ENCODE measurements at regions not wholly inside any gene's neighbourhood (a gene's known extent, or its start where the extent isn't known, plus 50 kb on each side); places are given as distances from the start of the nearest gene placed in this dataset.

DNA sequence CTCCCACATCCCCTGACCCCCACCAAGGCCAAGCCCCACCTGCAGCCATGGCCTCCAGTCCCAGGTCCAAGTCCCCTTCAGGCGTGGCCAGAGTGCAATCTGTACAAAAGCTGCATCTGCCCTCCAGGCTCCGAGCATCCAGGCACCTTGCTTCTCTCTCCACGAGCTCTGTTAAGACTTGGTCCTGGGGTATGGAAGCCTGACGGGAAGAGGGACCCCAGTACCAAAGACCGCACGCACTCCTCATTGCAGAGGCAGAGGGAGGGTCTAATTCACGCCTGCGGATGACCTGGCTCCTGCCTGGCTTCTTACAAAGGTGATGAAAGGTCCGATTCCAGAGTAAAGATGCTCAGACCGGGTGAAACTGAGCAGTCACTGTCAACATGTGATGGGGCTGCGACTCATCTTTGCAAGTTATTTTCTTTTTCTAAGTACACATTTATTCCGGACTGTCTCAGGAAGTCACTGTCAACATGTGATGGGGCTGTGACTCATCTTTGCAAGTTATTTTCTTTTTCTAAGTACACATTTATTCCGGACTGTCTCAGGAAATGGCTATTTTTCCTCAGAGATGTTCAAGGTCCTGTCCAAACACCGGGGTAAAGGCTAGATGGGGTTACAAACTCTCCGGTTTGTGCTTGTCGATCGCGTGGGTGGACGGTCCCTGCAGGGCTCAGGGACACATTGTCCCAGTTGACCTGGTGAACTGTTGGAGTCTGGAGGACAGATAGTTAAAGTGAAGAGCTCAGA, 252.0 kb upstream of the IRX4 start:
- H3K27ac ChIP-seq: no peak overlapping the region
- TF ChIP-seq ZFX (IDR thresholded peaks at IDR 0.05; ENCODE audit: borderline replicate concordance): no peak
- TF ChIP-seq, protein P1, sequence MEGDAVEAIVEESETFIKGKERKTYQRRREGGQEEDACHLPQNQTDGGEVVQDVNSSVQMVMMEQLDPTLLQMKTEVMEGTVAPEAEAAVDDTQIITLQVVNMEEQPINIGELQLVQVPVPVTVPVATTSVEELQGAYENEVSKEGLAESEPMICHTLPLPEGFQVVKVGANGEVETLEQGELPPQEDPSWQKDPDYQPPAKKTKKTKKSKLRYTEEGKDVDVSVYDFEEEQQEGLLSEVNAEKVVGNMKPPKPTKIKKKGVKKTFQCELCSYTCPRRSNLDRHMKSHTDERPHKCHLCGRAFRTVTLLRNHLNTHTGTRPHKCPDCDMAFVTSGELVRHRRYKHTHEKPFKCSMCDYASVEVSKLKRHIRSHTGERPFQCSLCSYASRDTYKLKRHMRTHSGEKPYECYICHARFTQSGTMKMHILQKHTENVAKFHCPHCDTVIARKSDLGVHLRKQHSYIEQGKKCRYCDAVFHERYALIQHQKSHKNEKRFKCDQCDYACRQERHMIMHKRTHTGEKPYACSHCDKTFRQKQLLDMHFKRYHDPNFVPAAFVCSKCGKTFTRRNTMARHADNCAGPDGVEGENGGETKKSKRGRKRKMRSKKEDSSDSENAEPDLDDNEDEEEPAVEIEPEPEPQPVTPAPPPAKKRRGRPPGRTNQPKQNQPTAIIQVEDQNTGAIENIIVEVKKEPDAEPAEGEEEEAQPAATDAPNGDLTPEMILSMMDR (IDR thresholded peaks at IDR 0.05): no peak

DNA sequence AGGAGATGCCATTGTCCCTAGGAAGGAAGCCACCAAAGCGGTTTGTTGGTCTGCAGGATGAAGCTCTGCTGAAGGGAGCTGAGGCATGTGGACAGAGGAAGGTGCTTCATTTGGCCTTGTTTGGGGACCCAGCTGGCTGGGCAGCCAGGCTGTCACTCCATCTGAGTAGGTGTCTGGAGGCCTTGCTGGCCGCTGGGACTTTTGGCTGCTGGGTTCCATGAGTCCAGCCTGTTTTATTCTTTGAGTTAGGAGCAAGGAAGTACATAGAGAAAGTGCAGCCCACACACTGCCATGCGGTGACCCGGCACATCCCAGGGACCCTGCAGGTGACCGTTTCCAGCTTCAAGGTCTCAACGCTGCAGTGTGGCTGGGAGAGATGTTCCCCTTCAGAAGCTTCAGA, 251.2 kb upstream of the IRX4 start:
- no peak overlapping the region for H3K27ac ChIP-seq
- no peak for TF ChIP-seq ZFX (IDR thresholded peaks at IDR 0.05; ENCODE audit: borderline replicate concordance)
- TF ChIP-seq, protein P1 (IDR thresholded peaks at IDR 0.05): no peak

DNA sequence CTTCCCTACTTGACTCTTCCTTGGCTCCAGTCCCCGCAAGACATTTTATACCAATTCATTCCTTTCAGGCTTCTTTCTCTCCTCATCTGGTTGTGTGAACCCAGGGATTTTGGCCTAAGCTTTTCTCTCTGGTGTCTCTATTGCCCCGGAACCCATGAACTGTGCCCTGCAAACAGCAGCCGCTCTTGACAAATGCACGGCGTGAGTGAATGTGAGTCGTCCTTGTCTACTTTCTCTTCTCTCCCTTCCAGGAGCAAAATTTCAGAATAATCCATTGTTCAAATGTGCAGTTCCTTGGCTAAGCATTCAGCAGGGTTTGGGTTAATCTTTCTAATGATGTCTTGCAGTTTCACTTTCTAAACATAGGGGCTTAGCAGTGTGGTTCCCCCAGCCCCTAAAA, 250.4 kb upstream of the IRX4 start:
- H3K27ac ChIP-seq: no peak overlapping the region
- no peak for TF ChIP-seq ZFX (IDR thresholded peaks at IDR 0.05; ENCODE audit: borderline replicate concordance)
- TF ChIP-seq, protein P1 (IDR thresholded peaks at IDR 0.05): no peak

DNA sequence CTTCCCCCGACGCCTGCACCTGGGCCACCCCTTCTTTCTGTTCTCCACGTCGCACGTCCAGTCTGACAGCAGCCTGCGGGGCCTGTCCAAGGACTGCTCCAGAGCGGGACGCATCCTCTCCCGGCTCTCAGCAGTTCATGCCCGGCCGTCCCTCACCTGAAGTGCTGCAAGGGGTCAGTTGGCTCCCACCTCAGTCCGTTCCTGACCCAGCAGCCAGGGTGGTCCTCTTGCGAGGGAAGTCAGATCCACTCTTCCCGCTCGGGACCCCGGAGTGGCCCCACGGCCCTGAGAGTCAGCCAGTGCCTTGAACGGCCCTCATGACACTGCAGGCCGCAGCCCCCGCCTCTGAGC, 249.7 kb upstream of the IRX4 start:
- TF ChIP-seq, protein P1 (IDR thresholded peaks at IDR 0.05): no peak
- no peak for TF ChIP-seq ZFX (IDR thresholded peaks at IDR 0.05; ENCODE audit: borderline replicate concordance)
- H3K27ac ChIP-seq: no peak overlapping the region

DNA sequence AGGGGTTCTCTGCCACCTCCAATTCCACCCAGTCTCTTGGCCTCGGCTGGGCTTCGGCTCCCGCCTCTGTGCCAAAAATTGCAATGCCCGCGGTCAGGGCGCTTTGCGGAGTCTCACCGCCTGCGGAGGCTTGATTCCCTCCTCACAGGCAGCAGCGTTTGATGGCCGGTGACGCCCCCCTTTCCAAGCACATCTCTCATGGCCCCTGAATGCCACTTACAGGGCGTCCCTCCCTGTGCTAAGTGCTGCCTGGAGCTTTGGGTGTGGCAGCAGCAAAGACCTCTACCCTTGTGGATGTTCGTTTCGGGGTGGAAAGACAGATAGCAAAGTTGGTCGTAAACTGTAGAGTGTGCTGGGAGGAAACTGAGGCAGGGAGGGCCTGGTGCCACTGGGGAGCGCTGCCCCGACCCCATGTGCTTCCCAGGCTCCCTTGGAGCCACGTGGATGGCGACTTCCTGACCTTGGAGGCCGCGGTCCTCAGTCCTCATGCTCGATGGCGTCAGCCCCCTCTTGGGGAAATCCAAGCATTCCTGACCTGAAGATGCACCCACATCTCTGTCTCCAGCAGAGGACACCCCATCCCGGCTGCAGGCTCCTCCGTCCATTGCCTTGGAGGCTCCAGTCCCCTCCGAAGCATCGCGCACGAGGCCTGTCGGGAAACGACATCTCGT, 249.2 kb upstream of the IRX4 start:
- H3K27ac ChIP-seq: no peak overlapping the region
- TF ChIP-seq, protein P1 (IDR thresholded peaks at IDR 0.05): no peak
- TF ChIP-seq ZFX (IDR thresholded peaks at IDR 0.05; ENCODE audit: borderline replicate concordance): no peak

DNA sequence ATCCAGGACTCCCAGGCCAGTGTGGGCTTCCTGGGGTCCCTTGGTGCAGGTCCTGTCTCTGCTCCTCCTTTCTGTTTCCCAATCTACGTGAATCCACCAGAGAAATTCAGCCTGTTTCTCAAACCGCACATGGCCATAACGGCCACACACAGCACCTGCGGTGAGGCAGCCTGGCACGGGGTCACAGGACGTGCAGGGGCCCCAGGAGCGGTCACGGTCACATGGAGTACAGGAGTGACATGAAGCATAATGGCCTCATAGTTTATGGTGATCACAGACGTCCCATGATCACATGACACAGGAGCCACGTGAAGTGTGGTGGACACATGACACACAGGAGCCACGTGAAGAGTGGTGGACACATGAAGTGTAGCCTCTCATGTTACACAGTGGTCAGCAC, 248.5 kb upstream of the IRX4 start:
- TF ChIP-seq, protein P1 (IDR thresholded peaks at IDR 0.05): no peak
- no peak for TF ChIP-seq ZFX (IDR thresholded peaks at IDR 0.05; ENCODE audit: borderline replicate concordance)
- no peak overlapping the region for H3K27ac ChIP-seq

DNA sequence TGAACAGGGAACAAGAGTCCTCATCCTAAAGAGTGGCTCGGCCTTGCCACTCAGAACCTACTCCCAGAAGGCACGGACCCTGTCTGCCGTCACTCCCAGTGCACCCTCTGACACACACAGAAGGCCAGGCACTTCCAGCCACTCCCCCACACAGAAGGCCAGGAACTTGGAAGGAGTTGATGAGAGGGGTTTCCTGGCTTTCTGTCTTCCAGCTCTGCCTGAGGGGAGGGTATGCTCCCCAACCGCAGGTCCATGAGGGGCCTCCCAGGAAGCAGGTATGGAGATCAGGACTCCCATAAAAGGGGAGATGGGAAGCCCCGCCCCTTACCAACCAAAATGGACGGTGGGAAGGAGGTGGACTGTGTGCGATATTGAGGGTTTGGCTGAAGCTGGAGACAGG, 247.6 kb upstream of the IRX4 start:
- no peak overlapping the region for H3K27ac ChIP-seq
- TF ChIP-seq, protein P1 (IDR thresholded peaks at IDR 0.05): no peak
- no peak for TF ChIP-seq ZFX (IDR thresholded peaks at IDR 0.05; ENCODE audit: borderline replicate concordance)
